ENCODE measurements at regions not wholly inside any gene's neighbourhood (a gene's known extent, or its start where the extent isn't known, plus 50 kb on each side); places are given as distances from the start of the nearest gene placed in this dataset.

- TF ChIP-seq ZNF70 (CRISPR knock-in tag; IDR thresholded peaks at IDR 0.05) (no peak), ISL1 (CRISPR knock-in tag; IDR thresholded peaks at IDR 0.05) (no peak), TOX (CRISPR knock-in tag; IDR thresholded peaks at IDR 0.05; ENCODE audit: borderline replicate concordance) (no peak)
These were observed 652.7 kb upstream of the FANCL start for GRCh38 chr2:58893656-58894351.
